Activated T-cell treated with anti-CD3 and anti-CD28 coated beads for 48 hours (primary cell): ENCODE measurements at regions not wholly inside any gene's neighbourhood (a gene's known extent, or its start where the extent isn't known, plus 50 kb on each side); places are given as distances from the start of the nearest gene placed in this dataset.
"Not testable (repeated sequence)": the region's sequence is repeated elsewhere in the genome, so short reads cannot be mapped to it uniquely, and the experiment has no call there.

ENCODE experiments used
- DNase-seq: peaks from one replicate; pipeline ENCODE4 v3.0.0-alpha.2; 2020; ENCODE audit warnings: low read depth

DNA sequence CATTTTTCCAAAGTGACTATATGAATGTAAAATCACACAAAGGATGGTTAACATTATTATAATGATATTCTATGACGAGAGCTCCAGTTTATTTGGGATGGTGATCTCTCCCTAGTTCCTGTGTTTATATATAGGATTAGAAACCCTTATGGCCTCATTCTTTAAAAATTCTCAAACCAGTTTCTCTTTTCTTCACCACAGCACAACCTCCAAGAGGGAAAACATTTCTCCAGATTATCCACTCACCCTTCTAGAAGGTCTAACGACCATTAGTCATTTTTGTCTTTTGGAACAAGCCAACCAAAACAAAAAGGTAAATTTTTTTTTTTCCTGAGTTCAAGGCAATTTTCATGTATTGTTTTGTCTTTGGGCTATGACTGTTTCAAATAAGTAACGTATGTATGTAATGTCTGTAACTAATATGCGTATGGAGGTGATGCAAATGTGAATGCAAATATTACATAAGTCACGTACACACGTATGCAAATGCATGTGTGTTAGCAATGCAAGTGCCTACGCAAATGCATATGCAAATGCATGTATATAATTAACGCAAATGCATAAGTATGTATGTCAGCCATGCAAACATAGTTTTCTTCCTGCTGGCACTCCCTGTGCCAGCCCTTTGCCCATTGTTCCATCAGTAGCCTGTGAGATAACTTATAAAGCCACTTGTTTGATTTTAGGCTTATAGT is 72.5 kb upstream of the MORC3 start:
- no peak for DNase-seq

DNA sequence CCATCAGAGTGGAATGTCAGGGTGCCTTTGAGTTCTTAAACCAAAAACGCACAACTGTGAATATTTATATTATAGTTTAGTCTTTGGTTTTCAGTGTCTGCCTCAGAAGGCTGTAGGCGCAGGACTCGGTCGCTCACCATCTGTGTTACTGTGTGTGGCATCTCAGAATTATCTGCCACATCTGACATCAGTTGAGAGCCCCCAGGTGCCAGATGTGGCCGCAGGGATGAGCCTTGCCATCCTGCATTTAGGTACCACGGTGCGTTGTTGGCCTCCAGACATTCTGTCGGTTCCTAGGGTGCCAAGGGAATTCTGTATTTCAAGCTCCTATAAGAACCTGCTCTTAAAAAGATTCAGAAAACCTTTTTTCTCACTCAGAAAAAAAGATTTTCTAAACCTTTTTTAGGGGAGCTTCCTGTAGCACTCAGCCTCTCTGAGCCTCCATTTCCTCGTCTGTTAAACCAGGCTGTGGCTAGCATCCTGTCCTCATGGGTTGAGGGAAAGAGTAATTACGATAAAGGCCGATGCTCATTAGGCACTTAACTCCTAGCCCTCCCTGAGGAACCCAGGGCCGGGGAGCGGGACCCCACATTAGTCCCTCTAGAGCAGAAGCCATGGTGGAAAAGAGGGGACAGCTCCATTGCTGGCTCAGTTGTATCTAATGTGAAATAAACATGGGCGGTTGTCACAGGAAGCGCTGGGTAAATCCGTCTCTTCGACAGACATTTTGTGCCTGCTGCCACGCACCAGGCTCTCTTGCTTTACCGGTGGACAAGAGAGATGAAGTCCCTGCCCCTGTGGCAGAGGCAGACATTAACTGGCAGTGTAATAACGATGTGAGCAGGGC is 70.2 kb upstream of the MORC3 start:
- no peak for DNase-seq

DNA sequence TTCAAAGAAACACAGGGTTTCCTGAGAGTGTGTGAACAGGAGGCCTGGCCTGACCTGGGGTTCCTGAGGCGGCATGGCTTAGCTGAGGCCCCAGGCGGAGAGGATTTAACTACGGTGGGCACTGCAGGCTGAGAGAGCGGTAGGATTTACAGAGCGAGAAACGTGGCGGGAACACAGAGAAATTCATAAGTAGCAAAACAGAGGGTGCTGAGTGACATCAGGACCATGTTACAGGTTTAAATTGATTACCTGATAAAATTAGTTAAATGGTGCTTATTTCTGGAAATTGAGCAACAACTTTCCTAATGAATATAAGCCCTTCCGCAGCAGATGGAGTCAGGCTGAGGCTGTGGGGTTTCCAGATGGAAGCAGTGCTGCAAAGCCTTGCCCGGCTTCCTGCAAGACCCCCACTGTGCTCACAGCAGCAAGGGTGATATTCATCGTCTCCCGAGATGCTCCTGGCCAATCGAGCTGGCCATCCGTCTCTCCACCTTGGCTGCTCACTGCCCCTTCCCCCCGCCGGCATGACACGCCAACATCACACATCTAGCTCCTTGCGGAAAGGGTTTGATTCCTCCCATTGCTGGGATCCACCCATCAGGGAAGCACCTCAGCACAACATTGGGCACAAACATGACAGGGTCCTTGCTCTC is 69.4 kb upstream of the MORC3 start:
- DNase-seq = no peak

DNA sequence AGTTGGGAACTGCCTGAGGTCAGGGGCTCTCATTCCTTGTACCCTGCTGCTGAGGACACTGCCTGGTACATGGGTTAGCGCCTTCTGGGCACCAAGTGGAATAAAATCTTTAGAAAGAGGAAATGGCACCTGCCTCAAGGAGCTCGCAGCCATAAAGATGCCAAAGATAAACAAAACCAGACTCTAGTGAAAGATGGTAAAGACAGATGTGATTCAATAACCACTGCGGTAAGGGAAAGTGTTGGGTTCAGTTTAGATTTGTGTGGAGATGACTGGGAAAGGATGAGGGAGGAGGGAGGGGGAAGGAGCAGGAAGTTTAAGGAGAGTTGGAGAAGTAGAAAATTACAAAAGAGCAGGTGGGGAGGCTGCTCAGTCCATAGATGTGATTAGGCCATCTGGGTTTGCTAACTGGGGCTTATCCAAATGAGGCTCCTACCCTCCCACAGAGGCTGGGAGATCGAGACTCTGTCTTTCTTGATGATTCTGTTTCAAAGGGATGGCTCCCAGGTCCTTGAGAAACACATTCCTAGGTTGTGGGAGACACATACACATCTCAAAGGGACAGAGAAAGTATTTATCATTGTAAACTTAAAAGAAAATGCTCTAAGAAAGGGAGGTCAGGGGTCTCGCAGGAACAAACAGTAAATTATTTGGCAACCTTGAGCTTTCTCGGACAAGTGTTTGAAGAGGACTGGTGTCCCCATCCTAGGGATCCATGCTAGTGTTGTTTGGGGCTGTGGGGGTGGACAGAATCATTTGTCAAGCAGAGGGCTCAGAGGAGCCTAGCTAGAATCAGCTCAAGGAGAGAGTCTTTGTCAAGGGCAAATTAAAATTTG is 65.7 kb upstream of the MORC3 start:
- no peak for DNase-seq

DNA sequence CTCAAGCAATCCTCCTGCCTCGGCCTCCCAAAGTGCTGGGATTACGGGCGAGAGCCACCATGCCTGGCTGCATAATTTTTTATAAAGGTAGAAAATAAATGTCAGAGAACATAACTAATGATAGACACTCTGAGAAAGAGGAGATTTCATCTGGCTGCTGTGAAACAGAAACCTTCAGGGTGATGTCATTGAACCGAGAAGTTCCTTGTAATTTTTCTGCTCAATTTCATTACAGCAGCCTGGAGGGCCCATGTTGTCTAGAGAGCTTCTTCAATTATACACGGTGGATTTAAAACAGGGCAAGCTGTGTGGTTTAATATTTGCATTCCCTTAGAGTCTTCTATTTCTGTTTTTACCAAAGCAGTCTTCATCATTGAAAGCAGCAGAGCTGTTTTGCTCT is 64.3 kb upstream of the MORC3 start:
- no peak for DNase-seq

DNA sequence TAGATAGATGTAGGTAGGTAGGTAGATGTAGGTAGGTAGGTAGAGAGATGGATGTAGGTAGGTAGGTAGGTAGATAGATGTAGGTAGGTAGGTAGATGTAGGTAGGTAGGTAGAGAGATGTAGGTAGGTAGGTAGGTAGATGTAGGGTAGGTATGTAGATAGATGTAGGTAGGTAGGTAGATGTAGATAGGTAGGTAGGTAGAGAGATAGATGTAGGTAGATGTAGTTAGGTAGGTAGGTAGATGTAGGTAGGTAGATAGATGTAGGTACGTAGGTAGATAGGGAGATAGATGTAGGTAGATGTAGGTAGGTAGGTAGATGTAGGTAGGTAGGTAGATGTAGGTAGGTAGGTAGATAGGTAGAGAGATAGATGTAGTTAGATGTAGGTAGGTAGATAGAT is 62.3 kb upstream of the MORC3 start:
- DNase-seq = no peak

DNA sequence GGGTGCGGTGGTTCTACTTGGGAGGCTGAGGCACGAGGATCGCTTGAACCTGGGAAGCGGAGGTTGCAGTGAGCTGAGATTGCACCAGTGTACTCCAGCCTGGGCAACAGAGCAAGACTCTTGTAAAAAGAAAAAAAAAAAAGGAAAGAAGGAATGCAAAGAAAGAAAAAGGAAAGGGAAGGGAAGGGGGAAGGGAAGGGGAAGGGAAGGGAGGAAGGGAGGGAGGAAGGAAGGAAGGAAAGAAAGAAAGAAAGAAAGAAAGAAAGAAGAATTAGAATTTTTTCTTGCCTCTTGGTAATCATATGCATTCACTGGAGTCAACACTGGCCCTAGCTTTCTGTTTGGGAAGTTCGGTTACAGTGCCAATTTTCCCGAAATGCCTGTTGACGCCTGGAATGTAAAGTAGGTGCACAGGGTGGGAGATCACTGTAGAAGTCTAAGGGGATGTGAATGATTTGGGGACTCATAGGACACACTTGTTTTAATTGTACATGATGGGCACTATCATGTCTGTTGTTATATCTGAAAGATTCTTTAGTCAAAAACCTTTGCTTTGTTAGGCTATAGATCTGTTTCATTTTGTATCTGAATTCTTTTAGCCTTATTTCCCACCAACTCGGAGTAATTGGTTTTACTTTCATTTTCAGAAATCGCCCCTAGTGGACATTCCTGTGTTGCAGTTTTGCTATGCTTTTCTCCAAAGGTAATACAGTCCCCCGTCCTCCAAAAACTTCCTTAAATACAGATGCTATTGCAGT is 59.8 kb upstream of the MORC3 start:
- peak; percentile 4 for DNase-seq

DNA sequence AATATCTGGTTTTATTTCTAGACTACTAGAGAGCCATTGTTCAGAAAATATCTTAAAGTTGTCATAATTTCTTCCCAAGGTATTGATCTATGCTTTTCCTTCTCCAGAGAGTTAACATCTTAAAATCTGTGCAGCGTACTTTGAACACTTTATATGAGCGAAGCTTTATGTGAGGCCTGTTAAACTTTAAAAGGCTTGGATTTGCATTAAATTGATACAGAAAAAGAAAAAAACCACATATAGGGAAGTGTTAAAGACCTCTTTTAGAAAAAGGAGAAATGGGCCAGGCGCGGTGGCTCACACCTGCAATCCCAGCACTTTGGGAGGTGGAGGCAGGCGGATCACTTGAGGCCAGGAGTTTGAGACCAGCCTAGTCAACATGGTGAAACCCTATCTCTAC is 59.2 kb upstream of the MORC3 start:
- DNase-seq = no peak

DNA sequence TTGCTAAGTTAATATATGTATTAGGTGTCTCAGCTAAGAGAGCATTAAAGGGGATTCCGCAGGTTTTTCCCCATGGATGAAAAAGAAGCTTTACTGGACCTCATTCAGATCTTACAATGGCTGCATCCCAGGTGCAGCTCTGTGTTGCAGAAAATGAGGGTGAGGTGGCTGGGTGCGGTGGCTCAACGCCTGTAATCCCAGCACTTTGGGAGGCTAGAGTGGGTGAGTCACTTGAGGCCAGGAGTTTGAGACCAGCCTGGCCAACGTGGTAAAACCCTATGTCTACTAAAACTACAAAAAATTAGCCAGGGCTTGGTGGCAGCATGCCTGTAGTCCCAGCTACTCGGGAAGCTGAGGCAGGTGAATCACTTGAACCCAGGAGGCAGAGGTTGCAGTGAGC is 58.5 kb upstream of the MORC3 start:
- no peak for DNase-seq

DNA sequence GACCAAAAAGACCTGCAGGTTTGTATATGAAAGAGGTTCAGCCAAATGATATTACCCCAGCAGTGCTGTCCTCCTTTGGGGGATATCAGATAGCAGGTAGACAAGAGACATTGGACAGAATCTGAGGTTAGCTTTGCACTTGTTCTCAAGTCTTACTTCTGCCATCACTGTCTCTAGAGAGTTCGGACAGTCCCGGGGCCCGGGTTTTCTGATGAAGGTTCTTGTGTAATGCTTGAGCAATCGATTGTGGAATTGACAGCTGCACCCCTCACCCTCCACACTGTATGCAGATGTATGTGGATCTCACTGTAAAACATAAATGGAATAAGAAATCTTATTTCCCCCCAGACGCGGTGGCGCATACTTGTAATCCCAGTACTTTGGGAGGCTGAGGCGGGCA is 56.2 kb upstream of the MORC3 start:
- DNase-seq = no peak

DNA sequence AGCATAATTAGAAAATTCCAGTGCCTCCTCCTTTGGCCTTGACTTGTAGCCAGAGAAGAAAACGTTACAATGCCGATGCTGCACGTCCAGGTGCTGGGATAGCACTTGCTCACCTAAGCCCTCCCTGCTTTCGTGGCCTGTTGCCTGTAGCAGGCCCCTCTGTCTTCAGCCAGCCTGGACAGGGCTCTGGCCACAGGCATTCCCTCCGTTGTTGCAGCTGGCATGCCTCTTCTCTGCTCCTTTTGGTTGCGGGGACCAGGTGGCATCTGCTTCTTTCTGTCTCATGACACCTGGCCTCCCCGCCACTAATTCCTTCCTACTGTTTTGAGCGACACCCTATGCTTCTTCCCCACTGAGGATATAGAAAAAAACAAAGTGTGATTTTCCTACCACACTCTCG is 54.6 kb upstream of the MORC3 start:
- DNase-seq = no peak

DNA sequence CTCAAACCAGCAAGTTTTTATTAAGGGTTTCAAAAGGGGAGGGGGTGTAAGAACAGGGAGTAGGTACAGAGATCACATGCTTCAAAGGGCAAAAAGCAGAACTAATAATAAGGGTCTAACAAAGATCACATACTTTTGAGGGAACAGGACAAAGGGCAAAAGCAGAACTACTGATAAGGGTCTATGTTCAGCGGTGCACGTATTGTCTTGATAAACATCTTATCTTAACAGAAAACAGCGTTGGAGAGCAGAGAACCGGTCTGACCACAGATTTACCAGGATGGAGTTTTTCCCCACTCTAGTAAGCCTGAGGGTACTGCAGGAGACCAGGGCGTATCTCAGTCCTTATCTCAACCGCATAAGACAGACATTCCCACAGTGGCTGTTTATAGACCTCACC is 52.2 kb upstream of the MORC3 start:
- not testable (repeated sequence) for DNase-seq

DNA sequence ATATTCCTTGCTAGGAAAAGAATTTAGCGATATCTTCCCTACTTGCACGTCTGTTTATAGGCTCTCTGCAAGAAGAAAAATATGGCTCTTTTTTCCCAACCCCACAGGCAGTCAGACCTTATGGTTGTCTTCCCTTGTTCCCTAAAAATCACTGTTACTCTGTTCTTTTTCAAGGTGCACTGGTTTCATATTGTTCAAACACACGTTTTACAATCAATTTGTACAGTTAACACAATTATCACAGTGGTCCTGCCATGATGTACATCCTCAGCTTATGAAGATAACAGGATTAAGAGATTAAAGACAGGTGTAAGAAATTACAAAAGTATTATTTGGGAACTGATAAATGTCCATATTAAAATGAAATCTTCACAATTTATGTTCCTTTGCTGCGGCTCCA is 51.7 kb upstream of the MORC3 start:
- not testable (repeated sequence) for DNase-seq
